PC-9 (cell line): ENCODE measurements at regions not wholly inside any gene's neighbourhood (a gene's known extent, or its start where the extent isn't known, plus 50 kb on each side); places are given as distances from the start of the nearest gene placed in this dataset.

ENCODE experiments used
- BruUV-seq: library from RNA; stranded (reverse); fragments of 400-500 nt; replicated peaks from 2 replicates; lab custom pipeline; 2021; lab: Mats Ljungman, UMichigan
- CTCF ChIA-PET: fragments of 300-600 bp; sonication (Branson Sonifier 250); formaldehyde crosslinking; loops from one replicate; lab custom pipeline; 2022; ENCODE audit warnings: antibody characterized with exemption; lab: Charles Lee
- POLR2A ChIA-PET: fragments of 300-600 bp; sonication (Branson Sonifier 250); formaldehyde crosslinking; loops from one replicate; lab custom pipeline; 2022; ENCODE audit warnings: antibody characterized with exemption; ENCODE audit not compliant: unreplicated experiment; lab: Charles Lee
- DNase-seq, 2 experiments: peaks; one replicate each; pipeline versions ENCODE4 v3.0.0 to v3.0.0-alpha.2; 2015 to 2022; ENCODE audit warnings: mixed read lengths in 1 of 2
- H2AFZ ChIP-seq: fragments of 200-600 bp; sonication (generic); 2 replicates; pipeline ENCODE4 v1.8.1; 2017; ENCODE audit warnings: antibody characterized with exemption
- H3F3A ChIP-seq: fragments of 200-600 bp; sonication (generic); 2 replicates; pipeline ENCODE4 v1.8.1; 2017; ENCODE audit warnings: antibody characterized with exemption, mild to moderate bottlenecking, low read depth; ENCODE audit not compliant: insufficient read depth
- H3K27ac ChIP-seq: fragments of 200-600 bp; sonication (generic); 2 replicates; pipeline ENCODE4 v1.6.1; 2016; ENCODE audit warnings: mixed run types
- H3K27me3 ChIP-seq: fragments of 200-600 bp; sonication (generic); 2 replicates; pipeline ENCODE4 v1.6.1; 2016; ENCODE audit warnings: low read depth, mixed run types; ENCODE audit not compliant: insufficient read depth
- H3K36me3 ChIP-seq: fragments of 200-600 bp; sonication (generic); 2 replicates; pipeline ENCODE4 v1.6.1; 2016; ENCODE audit warnings: low read depth, mixed run types
- H3K4me1 ChIP-seq: fragments of 200-600 bp; sonication (generic); replicated peaks from 2 replicates; pipeline ENCODE4 v1.6.1; 2016; ENCODE audit warnings: mixed run types; ENCODE audit not compliant: insufficient read depth
- H3K4me2 ChIP-seq: fragments of 200-600 bp; sonication (generic); 2 replicates; pipeline ENCODE4 v1.6.1; 2017; ENCODE audit warnings: mixed run types
- H3K4me3 ChIP-seq: fragments of 200-600 bp; sonication (generic); 2 replicates; pipeline ENCODE4 v1.6.1; 2016; ENCODE audit warnings: mixed run types
- H3K79me2 ChIP-seq: fragments of 200-600 bp; sonication (generic); 2 replicates; pipeline ENCODE4 v1.6.1; 2017; ENCODE audit warnings: low read depth, mixed run types
- H3K9me2 ChIP-seq: fragments of 200-600 bp; sonication (generic); 2 replicates; pipeline ENCODE4 v1.8.1; 2017; ENCODE audit warnings: mild to moderate bottlenecking; ENCODE audit not compliant: insufficient read depth
- H3K9me3 ChIP-seq: fragments of 200-600 bp; sonication (generic); 2 replicates; pipeline ENCODE4 v1.8.1; 2016; ENCODE audit warnings: low read depth; ENCODE audit not compliant: insufficient read depth
- H4K20me1 ChIP-seq: fragments of 200-600 bp; sonication (generic); 2 replicates; pipeline ENCODE4 v1.8.1; 2017; ENCODE audit not compliant: insufficient read depth
- CTCF ChIP-seq: fragments of 200-600 bp; sonication (generic); conservative IDR thresholded peaks from 2 replicates; pipeline ENCODE4 v1.6.1; 2017; ENCODE audit warnings: mixed run types, antibody characterized with exemption, mild to moderate bottlenecking, moderate library complexity
- EZH2 ChIP-seq: fragments of 200-600 bp; sonication (generic); IDR thresholded peaks from 2 replicates; pipeline ENCODE4 v1.8.0; 2017; ENCODE audit warnings: antibody characterized with exemption, low read depth
- intact Hi-C: fragments of 100-400 bp; cut with micrococcal nuclease; formaldehyde crosslinking; loops from one replicate; pipeline ENCODE4 v1.10.0; 2022; ENCODE audit not compliant: unreplicated experiment

GRCh38 chr1:87786229-87786628 lies 457.5 kb downstream of the LMO4 start:
- Histone ChIP-seq H3K27me3 (no peaks in the 10 kb centered on the region), H3K79me2 (no peaks in the 10 kb centered on the region), H3K36me3 (no peaks in the 10 kb centered on the region), H3K27ac (no peak overlapping the region), H3K9me3 (no peaks in the 10 kb centered on the region), H2AFZ (no peak overlapping the region), H4K20me1 (no peaks in the 10 kb centered on the region), H3K4me2 (no peak overlapping the region), H3K9me2 (no peaks in the 10 kb centered on the region), H3K4me1 (no peaks in the 10 kb centered on the region), H3K4me3 (no peak overlapping the region), H3F3A (no peaks in the 10 kb centered on the region)
- CTCF ChIA-PET, result no interaction called here
- no TSS peak for BruUV-seq
- POLR2A ChIA-PET, result no interaction called here
- DNase-seq, result no peak
- intact Hi-C loops, result no loop called here
- no peak for TF ChIP-seq CTCF
- no peak for TF ChIP-seq EZH2

- Histone ChIP-seq H3K4me3 (no peak overlapping the region), H3K4me1 (no peaks in the 10 kb centered on the region), H3K79me2 (no peaks in the 10 kb centered on the region), H2AFZ (no peak overlapping the region), H3F3A (no peaks in the 10 kb centered on the region), H3K36me3 (no peaks in the 10 kb centered on the region), H3K27ac (no peak overlapping the region), H3K27me3 (no peaks in the 10 kb centered on the region), H3K4me2 (no peak overlapping the region), H3K9me2 (no peaks in the 10 kb centered on the region), H4K20me1 (no peaks in the 10 kb centered on the region), H3K9me3 (no peaks in the 10 kb centered on the region)
- TF ChIP-seq EZH2 (no peak), CTCF (no peak)
- ChIA-PET POLR2A (no interaction called here), CTCF (no interaction called here)
- DNase-seq, result no peak
- intact Hi-C loops, result no loop called here
- BruUV-seq, result no TSS peak
These were observed 458.3 kb downstream of the LMO4 start for GRCh38 chr1:87786861-87787545.

GRCh38 chr1:87787551-87787950 lies 458.9 kb downstream of the LMO4 start:
- peak in 1 of 2 experiments; percentile 63 for DNase-seq
- ChIA-PET POLR2A (no interaction called here), CTCF (no interaction called here)
- no TSS peak for BruUV-seq
- Histone ChIP-seq H2AFZ (no peak overlapping the region), H3K79me2 (no peaks in the 10 kb centered on the region), H3K27ac (no peak overlapping the region), H3F3A (no peaks in the 10 kb centered on the region), H3K4me1 (no peaks in the 10 kb centered on the region), H3K9me2 (no peaks in the 10 kb centered on the region), H3K4me3 (no peak overlapping the region), H4K20me1 (no peaks in the 10 kb centered on the region), H3K9me3 (no peaks in the 10 kb centered on the region), H3K4me2 (no peak overlapping the region), H3K27me3 (no peaks in the 10 kb centered on the region), H3K36me3 (no peaks in the 10 kb centered on the region)
- no peak for TF ChIP-seq EZH2
- TF ChIP-seq CTCF, result peak; percentile 31; the same call in 1 of the 2 replicates
- intact Hi-C loops, result no loop called here
